HepG2 (cell line): ENCODE measurements at regions not wholly inside any gene's neighbourhood (a gene's known extent, or its start where the extent isn't known, plus 50 kb on each side); places are given as distances from the start of the nearest gene placed in this dataset.

Experiments
- ATAC-seq: fragments of 200-7000 bp; cut with Tn5 transposase; 3 replicates; pipeline ENCODE4 v1.9.1; 2020; ENCODE audit warnings: mild to moderate bottlenecking, moderate library complexity
- BruUV-seq: library from RNA; stranded (reverse); fragments of 400-500 nt; replicated peaks from 2 replicates; lab custom pipeline; 2021; lab: Mats Ljungman, UMichigan
- CTCF ChIA-PET: fragments of 300-600 bp; formaldehyde crosslinking; extraction: SDS; loops from one replicate; lab custom pipeline; 2021; ENCODE audit warnings: low total read pairs, inconsistent platforms, low intra/inter-chr PET ratio; lab: Yijun Ruan, JAX
- POLR2A ChIA-PET: fragments of 350-600 bp; sonication (Branson Sonifier 250); formaldehyde crosslinking; loops from one replicate; lab custom pipeline; 2020; ENCODE audit warnings: antibody characterized with exemption, inconsistent platforms; lab: Yijun Ruan, JAX
- DNase-seq: peaks from one replicate; pipeline ENCODE4 v3.0.0-alpha.2; 2015; ENCODE audit warnings: low spot score
- FAIRE-seq: peaks from 3 replicates; lab custom pipeline; 2011; peaks lifted over from hg19 to GRCh38; lab: Jason Lieb, UNC
- H2AFZ ChIP-seq: one replicate; pipeline ENCODE4 v1.6.1; 2011; ENCODE audit warnings: low read length, inconsistent platforms
- H3K27ac ChIP-seq: fragments of 300-600 bp; 3 replicates; pipeline ENCODE4 v1.8.0; 2011; ENCODE audit warnings: mixed run types, mild to moderate bottlenecking, mixed read lengths, low read length, inconsistent platforms; ENCODE audit not compliant: insufficient read depth; ENCODE audit errors: extremely low read length
- H3K27me3 ChIP-seq, 2 experiments: fragments of 200-600 bp in 1 of 2; 2 replicates in 1 of 2; 3 replicates in 1 of 2; pipeline versions ENCODE4 v1.6.0 to v1.8.0; 2011; ENCODE audit warnings: low read length in 2 of 2, mild to moderate bottlenecking in 2 of 2, moderate library complexity in 2 of 2, inconsistent platforms in 1 of 2; ENCODE audit not compliant: insufficient read depth in 2 of 2, control insufficient read depth in 1 of 2
- H3K36me3 ChIP-seq, 2 experiments: fragments of 200-600 bp in 1 of 2; replicated peaks in 1 of 2; 2 replicates in 1 of 2; 3 replicates in 1 of 2; pipeline versions ENCODE4 v1.5.1 to v1.8.0; 2011; ENCODE audit warnings: low read length in 2 of 2, inconsistent platforms in 1 of 2; ENCODE audit not compliant: insufficient read depth in 2 of 2, control insufficient read depth in 1 of 2
- H3K4me1 ChIP-seq: 2 replicates; pipeline ENCODE4 v1.5.1; 2012; ENCODE audit warnings: low read length, inconsistent platforms; ENCODE audit not compliant: insufficient read depth
- H3K4me2 ChIP-seq: 2 replicates; pipeline ENCODE4 v1.6.0; 2011; ENCODE audit warnings: low read depth, low read length, inconsistent platforms
- H3K4me3 ChIP-seq, 3 experiments: fragments of 200-600 bp in 1 of 3; sonication (generic), shearing (Covaris generic) in 1 of 3; replicated peaks in 1 of 3; 2 replicates each; pipeline ENCODE4 v1.5.1; 2011 to 2016; ENCODE audit warnings: low read length in 3 of 3, inconsistent platforms in 2 of 3, low read depth in 2 of 3, mild to moderate bottlenecking in 2 of 3, control low read depth in 1 of 3, mixed read lengths in 1 of 3; ENCODE audit not compliant: insufficient read depth in 1 of 3
- H3K79me2 ChIP-seq: one replicate; pipeline ENCODE4 v1.6.1; 2011; ENCODE audit warnings: low read length, inconsistent platforms; ENCODE audit not compliant: insufficient read depth
- H3K9ac ChIP-seq: 2 replicates; pipeline ENCODE4 v1.6.0; 2011; ENCODE audit warnings: mild to moderate bottlenecking, low read depth, low read length, inconsistent platforms; ENCODE audit not compliant: insufficient read depth
- H3K9me3 ChIP-seq: 2 replicates; pipeline ENCODE4 v1.5.1; 2012; ENCODE audit warnings: mild to moderate bottlenecking, low read length
- H4K20me1 ChIP-seq: 2 replicates; pipeline ENCODE4 v1.6.0; 2011; ENCODE audit warnings: inconsistent platforms, mild to moderate bottlenecking, low read length, moderate library complexity; ENCODE audit not compliant: insufficient read depth
- HES4 ChIP-seq: sonication (generic); formaldehyde crosslinking; IDR thresholded peaks from 2 replicates; pipeline ENCODE4 v1.9.0; 2021; ENCODE audit warnings: mild to moderate bottlenecking, missing genetic modification reagents, borderline replicate concordance
- IRF2 ChIP-seq: IDR thresholded peaks from 2 replicates; pipeline ENCODE4 v1.6.1; 2018; ENCODE audit warnings: missing genetic modification reagents, missing compliant biosample characterization
- MTF1 ChIP-seq: sonication (generic); formaldehyde crosslinking; IDR thresholded peaks from 2 replicates; pipeline ENCODE4 v1.5.0; 2020; ENCODE audit warnings: missing genetic modification reagents
- SALL2 ChIP-seq: sonication (generic); formaldehyde crosslinking; IDR thresholded peaks from 2 replicates; pipeline ENCODE4 v1.8.1; 2023; ENCODE audit warnings: mild to moderate bottlenecking, missing genetic modification reagents, inconsistent platforms
- SCMH1 ChIP-seq: sonication (generic); formaldehyde crosslinking; IDR thresholded peaks from 2 replicates; pipeline ENCODE4 v1.9.0; 2021; ENCODE audit warnings: missing genetic modification reagents, mild to moderate bottlenecking, borderline replicate concordance
- THRA ChIP-seq: sonication (generic); formaldehyde crosslinking; IDR thresholded peaks from 2 replicates; pipeline ENCODE4 v1.4.0; 2020; ENCODE audit warnings: missing genetic modification reagents, borderline replicate concordance
- U2AF2 ChIP-seq: fragments of 200-400 bp; formaldehyde crosslinking; IDR thresholded peaks from 2 replicates; pipeline ENCODE4 v1.6.1; 2017; ENCODE audit warnings: low read depth, mild to moderate bottlenecking, low read length
- ZFYVE20 ChIP-seq: sonication (generic); formaldehyde crosslinking; IDR thresholded peaks from 2 replicates; pipeline ENCODE4 v1.8.0; 2023; ENCODE audit warnings: low read depth, mild to moderate bottlenecking, moderate library complexity, missing genetic modification reagents, borderline replicate concordance
- ZNF251 ChIP-seq: sonication (generic); formaldehyde crosslinking; IDR thresholded peaks from 2 replicates; pipeline ENCODE4 v1.9.0; 2021; ENCODE audit warnings: mild to moderate bottlenecking, missing genetic modification reagents
- ZNF496 ChIP-seq: sonication (generic); formaldehyde crosslinking; IDR thresholded peaks from 2 replicates; pipeline ENCODE4 v1.8.1; 2023; ENCODE audit warnings: mild to moderate bottlenecking, moderate library complexity, missing genetic modification reagents; ENCODE audit not compliant: insufficient replicate concordance
- ZNF562 ChIP-seq: sonication (generic); formaldehyde crosslinking; IDR thresholded peaks from 2 replicates; pipeline ENCODE4 v1.8.0; 2022; ENCODE audit warnings: missing genetic modification reagents, borderline replicate concordance
- ZNF770 ChIP-seq: sonication (generic); formaldehyde crosslinking; IDR thresholded peaks from 2 replicates; pipeline ENCODE4 v1.5.0; 2020; ENCODE audit warnings: mild to moderate bottlenecking, missing genetic modification reagents
- WGBS: methylation state at CpG from one replicate; pipeline ENCODE4 v1.1.6; 2017; ENCODE audit warnings: low lambda C conversion rate; 5-methylcytosine and 5-hydroxymethylcytosine counted together
- in situ Hi-C: cut with HindIII; loops from 2 replicates; pipeline ENCODE4 v1.10.0; 2017; ENCODE audit warnings: low pct_unique_long_range_greater_than_20kb; ENCODE audit not compliant: extremely low pct_ligation_motif_present
- intact Hi-C: fragments of 100-400 bp; cut with micrococcal nuclease; formaldehyde crosslinking; loops from one replicate; pipeline ENCODE4 v1.10.0; 2022; ENCODE audit not compliant: unreplicated experiment
- TF ChIP-seq, protein P1 (sequence below): sonication (generic); formaldehyde crosslinking; IDR thresholded peaks from 2 replicates; pipeline ENCODE4 v1.8.0; 2022; ENCODE audit warnings: missing genetic modification reagents, mild to moderate bottlenecking, borderline replicate concordance
- TF ChIP-seq, protein P2 (sequence below): sonication (generic); formaldehyde crosslinking; IDR thresholded peaks from 2 replicates; pipeline ENCODE4 v1.5.0; 2020; ENCODE audit warnings: missing genetic modification reagents, mild to moderate bottlenecking, borderline replicate concordance
- TF ChIP-seq, protein P3 (sequence below): sonication (generic); formaldehyde crosslinking; IDR thresholded peaks from 2 replicates; pipeline ENCODE4 v1.8.0; 2022; ENCODE audit warnings: mild to moderate bottlenecking, missing genetic modification reagents, moderate library complexity
- TF ChIP-seq, protein P4 (sequence below): sonication (generic); formaldehyde crosslinking; conservative IDR thresholded peaks from 2 replicates; pipeline ENCODE4 v1.8.0; 2022; ENCODE audit warnings: mild to moderate bottlenecking, moderate library complexity, missing genetic modification reagents

- TF ChIP-seq THRA, result no peak
- no peak for TF ChIP-seq MTF1 (CRISPR knock-in tag)
- no peak for TF ChIP-seq ZNF496
- TF ChIP-seq ZNF770 (CRISPR knock-in tag), result no peak
- TF ChIP-seq HES4 (CRISPR knock-in tag), result no peak
- TF ChIP-seq IRF2 (CRISPR knock-in tag), result no peak
- TF ChIP-seq ZNF562 (CRISPR knock-in tag), result no peak
- TF ChIP-seq, all 625 proteins: peak for 0
Observed at GRCh38 chr13:39886336-39886735, 230.9 kb downstream of the COG6 start (continued).

GRCh38 chr13:39887387-39887786, 231.9 kb downstream of the COG6 start:
- Histone ChIP-seq H3K27ac (no peak overlapping the region), H3K36me3 (no peaks in the 10 kb centered on the region), H2AFZ (no peak overlapping the region), H3K9me3 (peaks cover 15% of the 10 kb centered on the region; the same call in 1 of the 2 replicates), H3K4me1 (no peaks in the 10 kb centered on the region), H3K27me3 (0 out of 5 replicates have a peak, but pooled peaks cover 0 to 1% of the 10 kb centered on the region in 2 experiments), H3K79me2 (no peaks in the 10 kb centered on the region), H3K4me3 (no peak overlapping the region), H4K20me1 (no peaks in the 10 kb centered on the region), H3K4me2 (no peak overlapping the region), H3K9ac (no peak overlapping the region)
- intact Hi-C loops (no loop called here), in situ Hi-C loops (no loop called here)
- CTCF ChIA-PET, result no interaction called here
- BruUV-seq, result no TSS peak
- WGBS, result 23% methylated on average over 2 of the region's 2 CpGs
- POLR2A ChIA-PET, result no interaction called here
- no peak for DNase-seq
- ATAC-seq, result no peak
- no peak for FAIRE-seq
- TF ChIP-seq ZFYVE20 (CRISPR knock-in tag) (no peak), SALL2 (no peak), ZNF251 (CRISPR knock-in tag) (no peak), SCMH1 (CRISPR knock-in tag) (no peak), U2AF2 (no peak)
- TF ChIP-seq, protein P1, sequence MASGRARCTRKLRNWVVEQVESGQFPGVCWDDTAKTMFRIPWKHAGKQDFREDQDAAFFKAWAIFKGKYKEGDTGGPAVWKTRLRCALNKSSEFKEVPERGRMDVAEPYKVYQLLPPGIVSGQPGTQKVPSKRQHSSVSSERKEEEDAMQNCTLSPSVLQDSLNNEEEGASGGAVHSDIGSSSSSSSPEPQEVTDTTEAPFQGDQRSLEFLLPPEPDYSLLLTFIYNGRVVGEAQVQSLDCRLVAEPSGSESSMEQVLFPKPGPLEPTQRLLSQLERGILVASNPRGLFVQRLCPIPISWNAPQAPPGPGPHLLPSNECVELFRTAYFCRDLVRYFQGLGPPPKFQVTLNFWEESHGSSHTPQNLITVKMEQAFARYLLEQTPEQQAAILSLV (CRISPR knock-in tag), result no peak
- TF ChIP-seq, protein P2, sequence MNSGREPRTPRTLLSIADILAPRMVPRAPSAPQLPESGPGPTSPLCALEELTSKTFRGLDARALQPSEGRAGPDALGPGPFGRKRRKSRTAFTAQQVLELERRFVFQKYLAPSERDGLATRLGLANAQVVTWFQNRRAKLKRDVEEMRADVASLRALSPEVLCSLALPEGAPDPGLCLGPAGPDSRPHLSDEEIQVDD (CRISPR knock-in tag), result no peak
- TF ChIP-seq, protein P3, sequence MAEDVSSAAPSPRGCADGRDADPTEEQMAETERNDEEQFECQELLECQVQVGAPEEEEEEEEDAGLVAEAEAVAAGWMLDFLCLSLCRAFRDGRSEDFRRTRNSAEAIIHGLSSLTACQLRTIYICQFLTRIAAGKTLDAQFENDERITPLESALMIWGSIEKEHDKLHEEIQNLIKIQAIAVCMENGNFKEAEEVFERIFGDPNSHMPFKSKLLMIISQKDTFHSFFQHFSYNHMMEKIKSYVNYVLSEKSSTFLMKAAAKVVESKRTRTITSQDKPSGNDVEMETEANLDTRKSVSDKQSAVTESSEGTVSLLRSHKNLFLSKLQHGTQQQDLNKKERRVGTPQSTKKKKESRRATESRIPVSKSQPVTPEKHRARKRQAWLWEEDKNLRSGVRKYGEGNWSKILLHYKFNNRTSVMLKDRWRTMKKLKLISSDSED (CRISPR knock-in tag), result no peak
- TF ChIP-seq, protein P4, sequence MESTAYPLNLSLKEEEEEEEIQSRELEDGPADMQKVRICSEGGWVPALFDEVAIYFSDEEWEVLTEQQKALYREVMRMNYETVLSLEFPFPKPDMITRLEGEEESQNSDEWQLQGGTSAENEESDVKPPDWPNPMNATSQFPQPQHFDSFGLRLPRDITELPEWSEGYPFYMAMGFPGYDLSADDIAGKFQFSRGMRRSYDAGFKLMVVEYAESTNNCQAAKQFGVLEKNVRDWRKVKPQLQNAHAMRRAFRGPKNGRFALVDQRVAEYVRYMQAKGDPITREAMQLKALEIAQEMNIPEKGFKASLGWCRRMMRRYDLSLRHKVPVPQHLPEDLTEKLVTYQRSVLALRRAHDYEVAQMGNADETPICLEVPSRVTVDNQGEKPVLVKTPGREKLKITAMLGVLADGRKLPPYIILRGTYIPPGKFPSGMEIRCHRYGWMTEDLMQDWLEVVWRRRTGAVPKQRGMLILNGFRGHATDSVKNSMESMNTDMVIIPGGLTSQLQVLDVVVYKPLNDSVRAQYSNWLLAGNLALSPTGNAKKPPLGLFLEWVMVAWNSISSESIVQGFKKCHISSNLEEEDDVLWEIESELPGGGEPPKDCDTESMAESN (CRISPR knock-in tag), result no peak
